Lung (tissue), 11 donors: ENCODE measurements at regions not wholly inside any gene's neighbourhood (a gene's known extent, or its start where the extent isn't known, plus 50 kb on each side); places are given as distances from the start of the nearest gene placed in this dataset.

Experiments
- ATAC-seq: fragments of 200-7000 bp; cut with Tn5 transposase; one replicate; pipeline ENCODE4 v1.9.1; 2020; ENCODE audit warnings: moderate number of reproducible peaks; ENCODE audit not compliant: insufficient read depth, low FRiP score
- DNase-seq, 3 donors: peaks; one replicate each; pipeline ENCODE4 v3.0.0-alpha.2; 2013 to 2017
- H3K27ac ChIP-seq, 2 donors: one replicate each; pipeline ENCODE4 v1.5.1; 2013; ENCODE audit warnings: mild to moderate bottlenecking in 2 of 2, moderate library complexity in 2 of 2, control low read depth in 1 of 2, inconsistent platforms in 1 of 2, low read depth in 1 of 2, low read length in 1 of 2
- H3K27me3 ChIP-seq, 3 donors: one replicate each; pipeline ENCODE4 v1.5.1; 2013; ENCODE audit warnings: low read length in 2 of 3; ENCODE audit not compliant: control insufficient read depth in 3 of 3, insufficient read depth in 3 of 3
- H3K36me3 ChIP-seq, 4 donors: one replicate each; pipeline ENCODE4 v1.5.1; 2013; ENCODE audit warnings: low read length in 4 of 4, mild to moderate bottlenecking in 1 of 4, moderate library complexity in 1 of 4; ENCODE audit not compliant: control insufficient read depth in 4 of 4, insufficient read depth in 4 of 4
- H3K4me1 ChIP-seq, 5 donors: one replicate each; pipeline ENCODE4 v1.5.1; 2013; ENCODE audit warnings: low read length in 5 of 5, mild to moderate bottlenecking in 2 of 5, moderate library complexity in 1 of 5; ENCODE audit not compliant: control insufficient read depth in 5 of 5, insufficient read depth in 5 of 5
- H3K4me3 ChIP-seq: one replicate; pipeline ENCODE4 v1.5.1; 2013; ENCODE audit warnings: mild to moderate bottlenecking, control low read depth, moderate library complexity
- H3K9ac ChIP-seq, 2 donors: one replicate each; pipeline ENCODE4 v1.5.1; 2013; ENCODE audit warnings: low read length in 2 of 2, control low read depth in 1 of 2; ENCODE audit not compliant: insufficient read depth in 1 of 2
- H3K9me3 ChIP-seq, 4 donors: one replicate each; pipeline ENCODE4 v1.5.1; 2013; ENCODE audit warnings: low read length in 3 of 4, mild to moderate bottlenecking in 1 of 4, moderate library complexity in 1 of 4; ENCODE audit not compliant: control insufficient read depth in 4 of 4, insufficient read depth in 3 of 4
- WGBS, 2 donors: extraction: QIAGEN DNeasy Blood & Tissue Kit; methylation state at CpG; one replicate each; pipeline ENCODE4 v1.1.7; 2013; 5-methylcytosine and 5-hydroxymethylcytosine counted together
- TF ChIP-seq, protein P1 (sequence below): IDR thresholded peaks from 2 replicates; pipeline ENCODE4 v1.5.1; 2012; ENCODE audit warnings: mild to moderate bottlenecking; ENCODE audit errors: control extremely low read depth, extremely low read depth
- donor health status: control.
- donor health status: control.
- donor health status: Bipolar disorder and iron deficiency.
- donor health status: healthy.
- donor health status: DM: yes; HTN: yes; CAD: no.

DNA sequence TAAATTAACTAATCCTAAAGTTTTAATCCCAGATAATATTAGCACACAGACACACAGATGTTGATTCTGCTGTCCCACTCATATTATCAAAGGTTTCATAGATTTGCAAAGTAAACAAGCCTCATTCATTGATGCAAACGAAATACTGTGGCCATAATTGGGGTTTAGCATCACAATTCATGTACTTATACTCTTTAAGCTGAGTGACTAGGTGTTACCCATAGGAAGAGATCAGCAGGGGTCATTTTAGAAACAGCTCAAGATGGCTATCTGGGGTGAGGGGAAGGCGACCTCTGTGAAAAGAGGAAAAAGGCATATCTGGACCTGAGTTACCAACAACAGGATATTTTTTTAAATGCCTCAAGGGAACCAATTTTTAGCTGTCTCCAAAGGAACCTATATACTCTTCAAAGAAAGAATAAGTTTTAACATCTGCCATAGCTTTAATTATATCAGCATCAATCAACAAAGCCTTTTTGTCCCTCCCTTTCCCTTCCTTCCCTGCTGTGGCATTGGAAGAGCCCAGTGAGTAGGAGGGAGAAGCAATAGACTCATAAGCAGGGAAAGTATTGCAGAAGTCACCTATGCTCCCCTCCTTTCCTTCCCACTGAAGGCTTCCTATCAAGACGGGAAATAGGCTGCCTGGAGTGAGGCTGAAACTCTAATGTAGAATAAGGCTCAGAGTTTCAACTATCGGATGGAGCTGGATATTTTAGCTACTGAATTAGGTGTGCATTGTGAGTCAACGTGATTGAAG is 553.4 kb downstream of the ZIC1 start:
- Histone ChIP-seq H3K27ac (no peak overlapping the region), H3K27me3 (no peaks in the 10 kb centered on the region), H3K9ac (no peak overlapping the region), H3K4me1 (no peaks in the 10 kb centered on the region), H3K4me3 (no peak overlapping the region), H3K9me3 (no peaks in the 10 kb centered on the region), H3K36me3 (no peaks in the 10 kb centered on the region)
- DNase-seq (no peak), ATAC-seq (no peak)
- TF ChIP-seq, protein P1, sequence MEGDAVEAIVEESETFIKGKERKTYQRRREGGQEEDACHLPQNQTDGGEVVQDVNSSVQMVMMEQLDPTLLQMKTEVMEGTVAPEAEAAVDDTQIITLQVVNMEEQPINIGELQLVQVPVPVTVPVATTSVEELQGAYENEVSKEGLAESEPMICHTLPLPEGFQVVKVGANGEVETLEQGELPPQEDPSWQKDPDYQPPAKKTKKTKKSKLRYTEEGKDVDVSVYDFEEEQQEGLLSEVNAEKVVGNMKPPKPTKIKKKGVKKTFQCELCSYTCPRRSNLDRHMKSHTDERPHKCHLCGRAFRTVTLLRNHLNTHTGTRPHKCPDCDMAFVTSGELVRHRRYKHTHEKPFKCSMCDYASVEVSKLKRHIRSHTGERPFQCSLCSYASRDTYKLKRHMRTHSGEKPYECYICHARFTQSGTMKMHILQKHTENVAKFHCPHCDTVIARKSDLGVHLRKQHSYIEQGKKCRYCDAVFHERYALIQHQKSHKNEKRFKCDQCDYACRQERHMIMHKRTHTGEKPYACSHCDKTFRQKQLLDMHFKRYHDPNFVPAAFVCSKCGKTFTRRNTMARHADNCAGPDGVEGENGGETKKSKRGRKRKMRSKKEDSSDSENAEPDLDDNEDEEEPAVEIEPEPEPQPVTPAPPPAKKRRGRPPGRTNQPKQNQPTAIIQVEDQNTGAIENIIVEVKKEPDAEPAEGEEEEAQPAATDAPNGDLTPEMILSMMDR: no peak
- WGBS, 2 donors: 66 to 78% methylated on average over 5 of the region's 5 CpGs

DNA sequence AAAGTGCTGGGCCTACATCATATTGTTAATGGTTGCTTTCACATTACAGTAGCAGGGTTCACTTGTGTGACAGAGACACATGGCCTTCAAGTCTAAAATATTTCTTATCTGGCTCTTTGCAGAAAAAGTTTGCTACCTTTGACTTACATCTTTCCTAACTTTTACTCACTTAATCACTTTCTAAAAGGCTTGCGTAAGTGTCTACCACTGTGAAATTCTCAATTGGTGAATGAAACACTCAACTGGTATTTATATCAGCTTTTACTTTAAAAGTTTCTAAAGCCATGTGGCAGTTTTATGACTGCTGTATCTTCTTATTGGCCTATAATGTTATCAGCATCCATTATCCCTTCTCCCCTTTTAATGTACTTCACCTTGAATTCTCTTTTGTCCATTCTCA is 554.5 kb downstream of the ZIC1 start:
- Histone ChIP-seq H3K9me3 (no peaks in the 10 kb centered on the region), H3K27ac (no peak overlapping the region), H3K36me3 (no peaks in the 10 kb centered on the region), H3K27me3 (no peaks in the 10 kb centered on the region), H3K4me1 (no peaks in the 10 kb centered on the region), H3K4me3 (no peak overlapping the region), H3K9ac (no peak overlapping the region)
- 96 to 97% methylated on average over 1 of the region's 1 CpG for WGBS, 2 donors
- TF ChIP-seq, protein P1: no peak
- no peak for DNase-seq
- no peak for ATAC-seq

DNA sequence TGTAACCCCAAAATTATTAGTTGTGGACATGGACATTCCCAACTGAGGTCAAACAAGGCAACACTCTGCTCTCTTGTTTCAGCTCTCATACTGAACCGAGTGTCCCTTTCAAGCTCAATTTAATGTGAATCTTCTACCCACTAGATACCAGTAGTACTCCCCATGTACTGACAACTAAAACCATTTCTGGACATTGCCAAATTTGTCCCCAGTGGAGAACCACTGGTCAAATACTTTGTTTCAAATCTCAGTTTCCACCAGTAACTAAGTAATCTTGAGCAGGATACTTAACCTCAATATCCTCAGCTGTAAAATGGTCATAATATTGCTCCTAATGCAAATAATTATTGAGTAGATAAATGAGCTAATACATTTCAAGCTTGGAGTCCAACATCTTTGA is 566.0 kb downstream of the ZIC1 start:
- TF ChIP-seq, protein P1: no peak
- 86 to 93% methylated on average over 1 of the region's 1 CpG for WGBS, 2 donors
- Histone ChIP-seq H3K9ac (no peak overlapping the region), H3K9me3 (no peaks in the 10 kb centered on the region), H3K27me3 (no peaks in the 10 kb centered on the region), H3K27ac (no peak overlapping the region), H3K36me3 (no peaks in the 10 kb centered on the region), H3K4me3 (no peak overlapping the region), H3K4me1 (no peaks in the 10 kb centered on the region)
- no peak for DNase-seq
- no peak for ATAC-seq

DNA sequence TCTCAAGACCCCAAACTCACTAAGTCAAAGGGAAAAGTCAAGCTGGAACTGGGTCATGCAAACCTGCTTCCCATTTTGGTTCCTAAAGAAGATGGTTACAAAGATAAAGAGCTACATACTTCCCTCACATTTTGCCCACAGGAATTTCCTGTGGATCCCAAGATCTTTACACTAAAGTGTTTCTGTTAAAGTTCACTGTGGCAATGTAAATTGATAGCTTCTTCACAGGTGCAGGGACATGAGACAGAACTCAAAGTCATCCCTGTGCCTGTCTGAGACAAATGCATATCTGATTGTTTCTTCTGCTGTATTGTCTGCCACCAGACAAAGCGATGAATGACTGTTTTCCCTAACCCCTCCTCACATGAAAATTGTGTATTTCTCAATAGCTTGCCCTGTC is 567.8 kb downstream of the ZIC1 start:
- ATAC-seq (no peak), DNase-seq (no peak)
- Histone ChIP-seq H3K4me1 (no peaks in the 10 kb centered on the region), H3K27ac (no peak overlapping the region), H3K4me3 (no peak overlapping the region), H3K27me3 (no peaks in the 10 kb centered on the region), H3K36me3 (no peaks in the 10 kb centered on the region), H3K9me3 (no peaks in the 10 kb centered on the region), H3K9ac (no peak overlapping the region)
- WGBS, 2 donors: 83 to 85% methylated on average over 1 of the region's 1 CpG
- TF ChIP-seq, protein P1: no peak
